Progenitor cell of endocrine pancreas (in vitro differentiated cells): ENCODE measurements at regions not wholly inside any gene's neighbourhood (a gene's known extent, or its start where the extent isn't known, plus 50 kb on each side); places are given as distances from the start of the nearest gene placed in this dataset.
A peak's percentile ranks its signal among the peaks of the same experiment; 100 is the strongest.

Experiments
- DNase-seq: peaks from one replicate; pipeline ENCODE4 v3.0.0; 2021; ENCODE audit warnings: low spot score; ENCODE audit not compliant: unreplicated experiment
- H3K27ac Mint-ChIP-seq: 2 replicates; pipeline ENCODE4 v1.8.0; 2021; ENCODE audit warnings: mild to moderate bottlenecking, moderate library complexity, mixed read lengths
- H3K27me3 Mint-ChIP-seq: 2 replicates; pipeline ENCODE4 v1.8.0; 2021; ENCODE audit warnings: mixed read lengths
- H3K36me3 Mint-ChIP-seq: 2 replicates; pipeline ENCODE4 v1.8.0; 2022; ENCODE audit warnings: mixed read lengths; ENCODE audit not compliant: insufficient read depth
- H3K4me1 Mint-ChIP-seq: 2 replicates; pipeline ENCODE4 v1.8.0; 2021; ENCODE audit warnings: low read depth, mixed read lengths
- H3K4me3 Mint-ChIP-seq: 2 replicates; pipeline ENCODE4 v1.8.0; 2021; ENCODE audit warnings: low read depth, mild to moderate bottlenecking, moderate library complexity, mixed read lengths
- H3K9me3 Mint-ChIP-seq: 2 replicates; pipeline ENCODE4 v1.8.0; 2021; ENCODE audit warnings: low read depth, mixed read lengths
- TF ChIP-seq, protein P1 (sequence below): fragments of 200-600 bp; sonication (generic); IDR thresholded peaks from one replicate; pipeline ENCODE4 v1.5.0; 2021; ENCODE audit warnings: antibody characterized with exemption, mild to moderate bottlenecking; ENCODE audit not compliant: unreplicated experiment

DNA sequence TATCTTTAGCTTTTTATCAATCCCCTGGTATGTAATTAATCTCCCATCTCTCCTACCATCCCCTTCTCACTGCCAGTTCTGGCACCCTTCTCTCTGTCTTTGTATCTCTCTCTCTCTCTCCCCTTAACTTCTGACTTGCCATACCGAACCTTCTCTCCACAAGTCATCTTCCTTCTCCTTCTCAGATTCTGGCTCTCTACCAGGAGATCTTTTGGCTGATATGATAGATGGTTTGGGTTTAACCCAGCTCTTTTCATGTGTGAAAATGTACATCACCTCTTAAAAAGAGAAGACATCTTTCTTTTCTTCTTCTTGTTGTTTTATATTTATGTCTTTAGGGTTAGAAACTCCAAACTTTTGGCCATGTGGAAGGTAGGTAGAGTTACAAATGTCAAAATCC lies 196.7 kb downstream of the HGF start:
- no peak for DNase-seq
- H3K27ac Mint-ChIP-seq: no peak overlapping the region
- no peaks in the 10 kb centered on the region for H3K27me3 Mint-ChIP-seq
- no peaks in the 10 kb centered on the region for H3K9me3 Mint-ChIP-seq
- H3K4me3 Mint-ChIP-seq: no peak overlapping the region
- no peaks in the 10 kb centered on the region for H3K4me1 Mint-ChIP-seq
- no peaks in the 10 kb centered on the region for H3K36me3 Mint-ChIP-seq
- TF ChIP-seq, protein P1, sequence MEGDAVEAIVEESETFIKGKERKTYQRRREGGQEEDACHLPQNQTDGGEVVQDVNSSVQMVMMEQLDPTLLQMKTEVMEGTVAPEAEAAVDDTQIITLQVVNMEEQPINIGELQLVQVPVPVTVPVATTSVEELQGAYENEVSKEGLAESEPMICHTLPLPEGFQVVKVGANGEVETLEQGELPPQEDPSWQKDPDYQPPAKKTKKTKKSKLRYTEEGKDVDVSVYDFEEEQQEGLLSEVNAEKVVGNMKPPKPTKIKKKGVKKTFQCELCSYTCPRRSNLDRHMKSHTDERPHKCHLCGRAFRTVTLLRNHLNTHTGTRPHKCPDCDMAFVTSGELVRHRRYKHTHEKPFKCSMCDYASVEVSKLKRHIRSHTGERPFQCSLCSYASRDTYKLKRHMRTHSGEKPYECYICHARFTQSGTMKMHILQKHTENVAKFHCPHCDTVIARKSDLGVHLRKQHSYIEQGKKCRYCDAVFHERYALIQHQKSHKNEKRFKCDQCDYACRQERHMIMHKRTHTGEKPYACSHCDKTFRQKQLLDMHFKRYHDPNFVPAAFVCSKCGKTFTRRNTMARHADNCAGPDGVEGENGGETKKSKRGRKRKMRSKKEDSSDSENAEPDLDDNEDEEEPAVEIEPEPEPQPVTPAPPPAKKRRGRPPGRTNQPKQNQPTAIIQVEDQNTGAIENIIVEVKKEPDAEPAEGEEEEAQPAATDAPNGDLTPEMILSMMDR: no peak

- no peak overlapping the region for H3K4me3 Mint-ChIP-seq
- H3K36me3 Mint-ChIP-seq: no peaks in the 10 kb centered on the region
- TF ChIP-seq, protein P1: no peak
- H3K27ac Mint-ChIP-seq: no peak overlapping the region
- H3K27me3 Mint-ChIP-seq: no peaks in the 10 kb centered on the region
- no peaks in the 10 kb centered on the region for H3K9me3 Mint-ChIP-seq
- H3K4me1 Mint-ChIP-seq: no peaks in the 10 kb centered on the region
- no peak for DNase-seq
Measured at GRCh38 chr7:81562581-81562980, 207.3 kb downstream of the HGF start.

GRCh38 chr7:81560708-81561107 lies 209.1 kb downstream of the HGF start:
- no peaks in the 10 kb centered on the region for H3K9me3 Mint-ChIP-seq
- H3K4me3 Mint-ChIP-seq: no peak overlapping the region
- no peaks in the 10 kb centered on the region for H3K27me3 Mint-ChIP-seq
- TF ChIP-seq, protein P1: no peak
- no peak for DNase-seq
- no peaks in the 10 kb centered on the region for H3K4me1 Mint-ChIP-seq
- H3K27ac Mint-ChIP-seq: no peak overlapping the region
- no peaks in the 10 kb centered on the region for H3K36me3 Mint-ChIP-seq

- Mint-ChIP-seq H3K27ac (peak overlapping the region; percentile 69), H3K36me3 (no peaks in the 10 kb centered on the region), H3K9me3 (peaks cover 9% of the 10 kb centered on the region), H3K27me3 (no peaks in the 10 kb centered on the region), H3K4me1 (no peaks in the 10 kb centered on the region), H3K4me3 (no peak overlapping the region)
- TF ChIP-seq, protein P1: no peak
- DNase-seq: no peak
Measured at GRCh38 chr7:81549484-81550016, 220.3 kb downstream of the HGF start.

DNA sequence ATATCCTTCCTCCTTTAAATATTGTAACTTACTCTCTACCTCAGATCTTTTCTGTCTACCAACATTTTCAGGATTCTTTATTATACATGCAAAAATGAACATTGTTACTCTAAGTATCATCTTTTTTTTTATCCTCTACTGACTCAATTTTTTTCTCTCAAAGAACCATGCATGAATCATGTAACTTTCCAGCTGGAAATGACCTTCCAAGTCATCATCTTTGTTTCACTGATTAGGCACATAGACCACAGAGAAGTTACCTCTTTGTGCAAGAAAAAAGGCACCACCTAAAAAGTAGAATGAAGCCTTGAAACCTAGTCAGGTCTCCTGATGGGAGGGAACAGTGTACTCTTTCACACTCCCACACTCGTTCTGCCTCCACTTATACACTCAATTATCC lies 234.9 kb downstream of the HGF start:
- H3K9me3 Mint-ChIP-seq: peaks cover 4% of the 10 kb centered on the region
- no peak overlapping the region for H3K27ac Mint-ChIP-seq
- H3K4me3 Mint-ChIP-seq: no peak overlapping the region
- H3K27me3 Mint-ChIP-seq: no peaks in the 10 kb centered on the region
- no peaks in the 10 kb centered on the region for H3K36me3 Mint-ChIP-seq
- no peak for DNase-seq
- TF ChIP-seq, protein P1: no peak
- peaks cover 2% of the 10 kb centered on the region for H3K4me1 Mint-ChIP-seq
